HCT116 (cell line): ENCODE measurements at regions not wholly inside any gene's neighbourhood (a gene's known extent, or its start where the extent isn't known, plus 50 kb on each side); places are given as distances from the start of the nearest gene placed in this dataset.

Experiments
- ATAC-seq: fragments of 200-7000 bp; cut with Tn5 transposase; 2 replicates; pipeline ENCODE4 v1.9.1; 2020; ENCODE audit warnings: mild to moderate bottlenecking, moderate library complexity
- BruUV-seq: library from RNA; stranded (reverse); fragments of 400-500 nt; replicated peaks from 2 replicates; lab custom pipeline; 2021; lab: Mats Ljungman, UMichigan
- CTCF ChIA-PET: fragments of 300-600 bp; sonication (Branson Sonifier 250); formaldehyde crosslinking; loops from one replicate; lab custom pipeline; 2021; ENCODE audit warnings: antibody characterized with exemption; lab: Charles Lee
- POLR2A ChIA-PET: fragments of 300-600, 350-600 bp; sonication (Branson Sonifier 250); formaldehyde crosslinking; loops from one replicate; lab custom pipeline; 2021; ENCODE audit warnings: antibody characterized with exemption; lab: Charles Lee
- RAD21 ChIA-PET, 2 experiments: fragments of 300-600 bp; sonication (Branson Sonifier 250); formaldehyde crosslinking; loops; one replicate each; lab custom pipeline; 2023; ENCODE audit warnings: low total read pairs in 2 of 2; ENCODE audit not compliant: uncharacterized antibody in 2 of 2, unreplicated experiment in 2 of 2, low non-redundant PET in 1 of 2; lab: Charles Lee
- DNase-seq: peaks from one replicate; pipeline ENCODE4 v3.0.0-alpha.2; 2010; ENCODE audit warnings: low read depth, low spot score
- H2AFZ ChIP-seq: fragments of 200-600 bp; shearing (Covaris generic), sonication (generic); 2 replicates; pipeline ENCODE4 v1.6.1; 2017; ENCODE audit warnings: low read depth, mixed run types, mixed read lengths, antibody characterized with exemption, low read length; ENCODE audit not compliant: poor library complexity, severe bottlenecking
- H3K27ac ChIP-seq: 2 replicates; pipeline ENCODE4 v1.5.1; 2012; ENCODE audit warnings: low read depth, low read length
- H3K27me3 ChIP-seq: fragments of 200-600 bp; sonication (generic); 2 replicates; pipeline ENCODE4 v1.6.1; 2016; ENCODE audit warnings: mixed run types, low read length, mixed read lengths; ENCODE audit not compliant: insufficient read depth
- H3K36me3 ChIP-seq, 2 experiments: fragments of 200-500 bp in 1 of 2; fragments of 200-600 bp in 1 of 2; sonication (Bioruptor generic) in 1 of 2; sonication (generic) in 1 of 2; 2 replicates each; pipeline versions ENCODE4 v1.5.1 to v1.6.1; 2014 to 2016; ENCODE audit warnings: low read length in 2 of 2, inconsistent platforms in 1 of 2, mixed read lengths in 1 of 2, mixed run types in 1 of 2; ENCODE audit not compliant: insufficient read depth in 2 of 2, control insufficient read depth in 1 of 2
- H3K4me1 ChIP-seq, 2 experiments: fragments of 200-600 bp in 1 of 2; sonication (generic) in 1 of 2; 2 replicates each; pipeline versions ENCODE4 v1.5.1 to v1.6.1; 2012 to 2017; ENCODE audit warnings: low read length in 2 of 2, inconsistent platforms in 1 of 2, mild to moderate bottlenecking in 1 of 2, mixed read lengths in 1 of 2, mixed run types in 1 of 2, moderate library complexity in 1 of 2; ENCODE audit not compliant: insufficient read depth in 2 of 2, control insufficient read depth in 1 of 2
- H3K4me2 ChIP-seq: fragments of 200-600 bp; sonication (generic); 2 replicates; pipeline ENCODE4 v1.6.1; 2017; ENCODE audit warnings: mixed run types, low read length, mixed read lengths
- H3K4me3 ChIP-seq, 2 experiments: fragments of 200-600 bp in 1 of 2; sonication (generic) in 1 of 2; replicated peaks in 1 of 2; 2 replicates each; pipeline ENCODE4 v1.5.1; 2011 to 2016; ENCODE audit warnings: low read length in 2 of 2, control low read depth in 1 of 2, low read depth in 1 of 2, mild to moderate bottlenecking in 1 of 2, mixed read lengths in 1 of 2, mixed run types in 1 of 2
- H3K79me2 ChIP-seq: fragments of 200-600 bp; sonication (generic); 2 replicates; pipeline ENCODE4 v1.6.1; 2017; ENCODE audit warnings: mild to moderate bottlenecking, mixed run types, low read length, moderate library complexity, mixed read lengths; ENCODE audit not compliant: insufficient read depth
- H3K9ac ChIP-seq: fragments of 200-600 bp; sonication (generic); 2 replicates; pipeline ENCODE4 v1.6.1; 2016; ENCODE audit warnings: low read length, mixed read lengths
- H3K9me2 ChIP-seq: fragments of 200-600 bp; sonication (generic), shearing (Covaris generic); 2 replicates; pipeline ENCODE4 v1.6.1; 2017; ENCODE audit warnings: mixed run types, mild to moderate bottlenecking, moderate library complexity; ENCODE audit not compliant: insufficient read depth
- H3K9me3 ChIP-seq, 2 experiments: fragments of 200-500 bp in 1 of 2; fragments of 200-600 bp in 1 of 2; sonication (Bioruptor generic) in 1 of 2; sonication (generic) in 1 of 2; 2 replicates each; pipeline ENCODE4 v1.6.1; 2014 to 2017; ENCODE audit warnings: low read length in 2 of 2, mixed read lengths in 2 of 2, inconsistent platforms in 1 of 2, low read depth in 1 of 2, mild to moderate bottlenecking in 1 of 2, mixed run types in 1 of 2, moderate library complexity in 1 of 2; ENCODE audit not compliant: control insufficient read depth in 1 of 2, insufficient read depth in 1 of 2
- H4K20me1 ChIP-seq: fragments of 200-600 bp; sonication (generic), shearing (Covaris generic); 2 replicates; pipeline ENCODE4 v1.6.1; 2017; ENCODE audit warnings: mixed run types, mild to moderate bottlenecking, moderate library complexity; ENCODE audit not compliant: insufficient read depth
- CTCF ChIP-seq, 3 experiments: fragments of 200-600 bp in 1 of 3; sonication (generic) in 1 of 3; IDR thresholded peaks in 2 of 3; conservative IDR thresholded peaks in 1 of 3; 2 replicates each; pipeline ENCODE4 v1.5.1; 2012 to 2017; ENCODE audit warnings: low read depth in 2 of 3, low read length in 2 of 3, antibody characterized with exemption in 1 of 3, borderline replicate concordance in 1 of 3, control low read depth in 1 of 3, mild to moderate bottlenecking in 1 of 3, mixed read lengths in 1 of 3, mixed run types in 1 of 3, moderate library complexity in 1 of 3; ENCODE audit not compliant: insufficient read depth in 1 of 3
- EGR1 ChIP-seq: IDR thresholded peaks from 2 replicates; pipeline ENCODE4 v1.6.1; 2012; ENCODE audit warnings: low read depth
- ELF1 ChIP-seq: IDR thresholded peaks from 2 replicates; pipeline ENCODE4 v1.6.1; 2012; ENCODE audit warnings: low read depth, borderline replicate concordance
- EZH2 ChIP-seq: fragments of 200-600 bp; sonication (generic); IDR thresholded peaks from 2 replicates; pipeline ENCODE4 v1.6.1; 2017; ENCODE audit warnings: antibody characterized with exemption, mixed run types
- EZH2phosphoT487 ChIP-seq: fragments of 200-600 bp; IDR thresholded peaks from 2 replicates; pipeline ENCODE4 v1.6.1; 2018; ENCODE audit warnings: antibody characterized with exemption, borderline replicate concordance
- FOSL1 ChIP-seq: IDR thresholded peaks from 2 replicates; pipeline ENCODE4 v1.6.1; 2012; ENCODE audit warnings: low read depth
- JUND ChIP-seq: IDR thresholded peaks from 2 replicates; pipeline ENCODE4 v1.6.1; 2012
- MAX ChIP-seq: IDR thresholded peaks from 2 replicates; pipeline ENCODE4 v1.6.1; 2012
- POLR2A ChIP-seq: IDR thresholded peaks from 2 replicates; pipeline ENCODE4 v1.7.0; 2011; ENCODE audit warnings: borderline replicate concordance; ENCODE audit not compliant: insufficient read depth, insufficient read length; ENCODE audit errors: extremely low read depth
- POLR2AphosphoS5 ChIP-seq: IDR thresholded peaks from 2 replicates; pipeline ENCODE4 v1.6.1; 2011; ENCODE audit warnings: mild to moderate bottlenecking, low read depth, low read length, moderate library complexity
- RAD21 ChIP-seq: IDR thresholded peaks from 2 replicates; pipeline ENCODE4 v1.6.1; 2012; ENCODE audit warnings: low read depth, mild to moderate bottlenecking
- SIN3A ChIP-seq: IDR thresholded peaks from 2 replicates; pipeline ENCODE4 v1.6.1; 2012; ENCODE audit warnings: low read depth
- SP1 ChIP-seq: IDR thresholded peaks from 2 replicates; pipeline ENCODE4 v1.6.1; 2012; ENCODE audit warnings: low read depth
- SRF ChIP-seq: IDR thresholded peaks from 2 replicates; pipeline ENCODE4 v1.6.1; 2012; ENCODE audit warnings: low read depth
- TCF7L2 ChIP-seq: IDR thresholded peaks from 2 replicates; pipeline ENCODE4 v1.7.0; 2011; ENCODE audit warnings: borderline replicate concordance, inconsistent platforms; ENCODE audit not compliant: insufficient read depth, insufficient read length; ENCODE audit errors: extremely low read depth
- YY1 ChIP-seq: IDR thresholded peaks from 2 replicates; pipeline ENCODE4 v1.6.1; 2011; ENCODE audit warnings: low read length, low read depth, moderate library complexity, mild to moderate bottlenecking; ENCODE audit not compliant: insufficient replicate concordance; ENCODE audit errors: extremely low read depth
- ZBTB33 ChIP-seq: IDR thresholded peaks from 2 replicates; pipeline ENCODE4 v1.6.1; 2011; ENCODE audit warnings: mild to moderate bottlenecking, low read length, moderate library complexity; ENCODE audit not compliant: insufficient replicate concordance; ENCODE audit errors: extremely low read depth
- ZFX ChIP-seq: fragments of 450-650 bp; IDR thresholded peaks from 2 replicates; pipeline ENCODE4 v1.6.1; 2017
- ZNF274 ChIP-seq: fragments of 200-500 bp; sonication (Bioruptor generic); IDR thresholded peaks from 2 replicates; pipeline ENCODE4 v1.6.1; 2014; ENCODE audit warnings: mild to moderate bottlenecking, low read depth, low read length, inconsistent platforms
- intact Hi-C: fragments of 100-400 bp; cut with micrococcal nuclease; formaldehyde crosslinking; loops from 2 replicates; pipeline ENCODE4 v1.10.0; 2022

- no peak for TF ChIP-seq ZBTB33
Measured at GRCh38 chr16:29315046-29315445, 91.5 kb downstream of the NPIPB11 start (continued).

GRCh38 chr16:29314292-29314934, 92.1 kb downstream of the NPIPB11 start:
- RAD21 ChIA-PET, result no interaction called here
- no TSS peak for BruUV-seq
- POLR2A ChIA-PET, result no interaction called here
- peaks cover 0 to 12% of the 10 kb centered on the region in 2 experiments; a peak in 2 of 4 replicates for H3K4me1 ChIP-seq
- no peaks in the 10 kb centered on the region for H3K79me2 ChIP-seq
- H3K4me2 ChIP-seq, result no peak overlapping the region
- H2AFZ ChIP-seq, result no peak overlapping the region
- H3K4me3 ChIP-seq, result no peak overlapping the region
- ATAC-seq (no peak), DNase-seq (no peak)
- no peaks in the 10 kb centered on the region for H3K9me2 ChIP-seq
- H3K27me3 ChIP-seq, result no peaks in the 10 kb centered on the region
- no peak overlapping the region for H3K27ac ChIP-seq
- no peaks in the 10 kb centered on the region for H3K9me3 ChIP-seq
- no peaks in the 10 kb centered on the region for H3K36me3 ChIP-seq
- H4K20me1 ChIP-seq, result no peaks in the 10 kb centered on the region
- CTCF ChIA-PET, result no interaction called here
- TF ChIP-seq RAD21 (no peak), FOSL1 (no peak), EZH2 (no peak), EZH2phosphoT487 (no peak), TCF7L2 (no peak), POLR2A (no peak), SRF (no peak), CTCF (IDR thresholded peaks at IDR 0.05 in 2 of 3, conservative IDR thresholded peaks at IDR 0.05 in 1 of 3; ENCODE audit: borderline replicate concordance in 1 of 3, insufficient read depth in 1 of 3, low read depth in 2 of 3, low read length in 2 of 3) (no peak), YY1 (no peak), ZNF274 (no peak), SIN3A (no peak), ELF1 (no peak), ZFX (no peak), EGR1 (no peak), MAX (no peak), POLR2AphosphoS5 (no peak), JUND (no peak), SP1 (no peak)
- intact Hi-C loops, result no loop called here
- no peak overlapping the region for H3K9ac ChIP-seq
